Epithelial cell of esophagus (primary cell): ENCODE measurements at regions not wholly inside any gene's neighbourhood (a gene's known extent, or its start where the extent isn't known, plus 50 kb on each side); places are given as distances from the start of the nearest gene placed in this dataset.

ENCODE experiments used
- DNase-seq: peaks from one replicate; pipeline ENCODE4 v3.0.0; 2010; ENCODE audit warnings: low read depth
- H3K4me3 ChIP-seq: 2 replicates; pipeline ENCODE4 v1.5.1; 2011; ENCODE audit warnings: mild to moderate bottlenecking, low read length, control low read depth
- CTCF ChIP-seq: IDR thresholded peaks from 2 replicates; pipeline ENCODE4 v1.5.1; 2011; ENCODE audit warnings: low read depth, mild to moderate bottlenecking, low read length, control low read depth, inconsistent platforms; ENCODE audit not compliant: insufficient read depth; ENCODE audit errors: missing control alignments

- TF ChIP-seq CTCF = no peak
- H3K4me3 ChIP-seq = no peak overlapping the region
- DNase-seq = no peak
Measured at GRCh38 chr13:99813336-99814095, 158.1 kb downstream of the ZIC5 start.

- TF ChIP-seq CTCF = no peak
- H3K4me3 ChIP-seq = no peak overlapping the region
- DNase-seq = peak; percentile 7
Measured at GRCh38 chr13:99812625-99813024, 158.9 kb downstream of the ZIC5 start.

- no peak for TF ChIP-seq CTCF
- no peak for DNase-seq
- H3K4me3 ChIP-seq = no peak overlapping the region
Measured at GRCh38 chr13:99811067-99811700, 160.4 kb downstream of the ZIC5 start.

- no peak for TF ChIP-seq CTCF
- H3K4me3 ChIP-seq = no peak overlapping the region
- DNase-seq = no peak
Measured at GRCh38 chr13:99809926-99810325, 161.6 kb downstream of the ZIC5 start.

- H3K4me3 ChIP-seq = no peak overlapping the region
- TF ChIP-seq CTCF = no peak
Measured at GRCh38 chr13:99809496-99809895, 162.1 kb downstream of the ZIC5 start.

GRCh38 chr13:99808786-99809185, 162.8 kb downstream of the ZIC5 start:
- H3K4me3 ChIP-seq = no peak overlapping the region
- DNase-seq = no peak
- no peak for TF ChIP-seq CTCF

More at GRCh38 chr13:99809496-99809895, 162.1 kb downstream of the ZIC5 start:
- DNase-seq = no peak
